ENCODE measurements at regions not wholly inside any gene's neighbourhood (a gene's known extent, or its start where the extent isn't known, plus 50 kb on each side); places are given as distances from the start of the nearest gene placed in this dataset.

GRCh38 chr3:5645692-5646410 is 458.3 kb downstream of the EDEM1 start:
- no peak for TF ChIP-seq CTCF (IDR thresholded peaks at IDR 0.05; ENCODE audit: insufficient read depth, low read depth, low read length, missing control alignments)
- DNase-seq (ENCODE audit: low read depth): no peak
- no peak overlapping the region for H3K4me3 ChIP-seq (ENCODE audit: low read depth, low read length)

GRCh38 chr3:5650303-5650702 is 462.8 kb downstream of the EDEM1 start:
- TF ChIP-seq CTCF (IDR thresholded peaks at IDR 0.05; ENCODE audit: insufficient read depth, low read depth, low read length, missing control alignments): no peak
- peak; percentile 15 for DNase-seq (ENCODE audit: low read depth)
- no peak overlapping the region for H3K4me3 ChIP-seq (ENCODE audit: low read depth, low read length)

GRCh38 chr3:5651351-5651750 is 463.8 kb downstream of the EDEM1 start:
- H3K4me3 ChIP-seq (ENCODE audit: low read depth, low read length): no peak overlapping the region
- DNase-seq (ENCODE audit: low read depth): no peak
- TF ChIP-seq CTCF (IDR thresholded peaks at IDR 0.05; ENCODE audit: insufficient read depth, low read depth, low read length, missing control alignments): no peak

- no peak overlapping the region for H3K4me3 ChIP-seq (ENCODE audit: low read depth, low read length)
- no peak for DNase-seq (ENCODE audit: low read depth)
- no peak for TF ChIP-seq CTCF (IDR thresholded peaks at IDR 0.05; ENCODE audit: insufficient read depth, low read depth, low read length, missing control alignments)
Observed at GRCh38 chr3:5653426-5654143, 466.1 kb downstream of the EDEM1 start.

GRCh38 chr3:5657106-5657505 is 469.6 kb downstream of the EDEM1 start:
- no peak overlapping the region for H3K4me3 ChIP-seq (ENCODE audit: low read depth, low read length)
- DNase-seq (ENCODE audit: low read depth): no peak
- TF ChIP-seq CTCF (IDR thresholded peaks at IDR 0.05; ENCODE audit: insufficient read depth, low read depth, low read length, missing control alignments): no peak

GRCh38 chr3:5663601-5664000 is 476.1 kb downstream of the EDEM1 start:
- no peak for TF ChIP-seq CTCF (IDR thresholded peaks at IDR 0.05; ENCODE audit: insufficient read depth, low read depth, low read length, missing control alignments)
- DNase-seq (ENCODE audit: low read depth): no peak

More at GRCh38 chr3:5663601-5664000, 476.1 kb downstream of the EDEM1 start:
- no peak overlapping the region for H3K4me3 ChIP-seq (ENCODE audit: low read depth, low read length)
